Loucy (cell line): ENCODE measurements at regions not wholly inside any gene's neighbourhood (a gene's known extent, or its start where the extent isn't known, plus 50 kb on each side); places are given as distances from the start of the nearest gene placed in this dataset.
A peak's percentile ranks its signal among the peaks of the same experiment; 100 is the strongest.

Experiments used
- EZH2phosphoT487 ChIP-seq: fragments of 200-600 bp; IDR thresholded peaks from 2 replicates; pipeline ENCODE4 v1.6.1; 2018; ENCODE audit warnings: antibody characterized with exemption, mild to moderate bottlenecking, moderate library complexity, borderline replicate concordance
- TF ChIP-seq, protein P1 (sequence below): fragments of 200-600 bp; sonication (generic); conservative IDR thresholded peaks from 2 replicates; pipeline ENCODE4 v1.5.1; 2014; ENCODE audit warnings: mild to moderate bottlenecking, antibody characterized with exemption, low read length

DNA sequence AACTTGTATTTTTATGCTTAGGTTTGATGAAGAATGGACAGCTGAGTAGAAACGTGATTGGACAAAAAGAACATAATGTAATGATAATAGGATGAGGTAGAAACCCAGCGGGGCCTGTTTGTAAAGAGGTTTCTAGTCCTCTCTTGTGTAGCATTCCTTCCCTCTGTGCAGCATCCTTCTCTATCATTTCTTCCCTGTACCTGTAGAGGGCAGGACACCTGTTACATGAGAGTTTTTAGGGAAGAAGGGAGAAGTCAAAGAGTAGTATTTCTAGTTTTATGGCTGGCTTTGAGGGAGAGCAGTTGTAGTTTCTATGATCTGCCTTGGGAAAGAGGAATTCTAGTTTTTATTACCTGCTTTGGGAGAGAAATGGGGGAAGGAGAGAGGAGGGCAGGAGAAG, 162.1 kb upstream of the FST start:
- TF ChIP-seq, protein P1, sequence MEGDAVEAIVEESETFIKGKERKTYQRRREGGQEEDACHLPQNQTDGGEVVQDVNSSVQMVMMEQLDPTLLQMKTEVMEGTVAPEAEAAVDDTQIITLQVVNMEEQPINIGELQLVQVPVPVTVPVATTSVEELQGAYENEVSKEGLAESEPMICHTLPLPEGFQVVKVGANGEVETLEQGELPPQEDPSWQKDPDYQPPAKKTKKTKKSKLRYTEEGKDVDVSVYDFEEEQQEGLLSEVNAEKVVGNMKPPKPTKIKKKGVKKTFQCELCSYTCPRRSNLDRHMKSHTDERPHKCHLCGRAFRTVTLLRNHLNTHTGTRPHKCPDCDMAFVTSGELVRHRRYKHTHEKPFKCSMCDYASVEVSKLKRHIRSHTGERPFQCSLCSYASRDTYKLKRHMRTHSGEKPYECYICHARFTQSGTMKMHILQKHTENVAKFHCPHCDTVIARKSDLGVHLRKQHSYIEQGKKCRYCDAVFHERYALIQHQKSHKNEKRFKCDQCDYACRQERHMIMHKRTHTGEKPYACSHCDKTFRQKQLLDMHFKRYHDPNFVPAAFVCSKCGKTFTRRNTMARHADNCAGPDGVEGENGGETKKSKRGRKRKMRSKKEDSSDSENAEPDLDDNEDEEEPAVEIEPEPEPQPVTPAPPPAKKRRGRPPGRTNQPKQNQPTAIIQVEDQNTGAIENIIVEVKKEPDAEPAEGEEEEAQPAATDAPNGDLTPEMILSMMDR, result peak; percentile 50
- TF ChIP-seq EZH2phosphoT487, result no peak
